DND-41 (cell line): ENCODE measurements at regions not wholly inside any gene's neighbourhood (a gene's known extent, or its start where the extent isn't known, plus 50 kb on each side); places are given as distances from the start of the nearest gene placed in this dataset.

Experiments used
- CTCF ChIP-seq: IDR thresholded peaks from 2 replicates; pipeline ENCODE4 v1.5.1; 2012; ENCODE audit warnings: borderline replicate concordance, low read length, moderate library complexity, mild to moderate bottlenecking; ENCODE audit not compliant: poor library complexity, severe bottlenecking; ENCODE audit errors: extremely low read depth
- EZH2 ChIP-seq: IDR thresholded peaks from 3 replicates; pipeline ENCODE4 v1.6.1; 2012; ENCODE audit warnings: borderline replicate concordance, low read depth, mild to moderate bottlenecking, moderate library complexity, low read length, inconsistent platforms; ENCODE audit not compliant: severe bottlenecking

GRCh38 chr12:115504306-115505290 lies 772.9 kb downstream of the MED13L start:
- TF ChIP-seq EZH2 (no peak), CTCF (no peak)
